Neural progenitor cell (in vitro differentiated cells): ENCODE measurements at regions not wholly inside any gene's neighbourhood (a gene's known extent, or its start where the extent isn't known, plus 50 kb on each side); places are given as distances from the start of the nearest gene placed in this dataset.
"Not testable (repeated sequence)": the region's sequence is repeated elsewhere in the genome, so short reads cannot be mapped to it uniquely, and the experiment has no call there.

Experiments used
- DNase-seq: peaks from one replicate; pipeline ENCODE4 v3.0.0-alpha.2; 2016; ENCODE audit warnings: low spot score
- H2AFZ ChIP-seq: fragments of 200-600 bp; sonication (generic); replicated peaks from 2 replicates; pipeline ENCODE4 v1.6.1; 2016; ENCODE audit warnings: antibody characterized with exemption
- H3F3A ChIP-seq: fragments of 200-600 bp; sonication (generic); 2 replicates; pipeline ENCODE4 v1.6.1; 2016; ENCODE audit warnings: antibody characterized with exemption, low read depth
- H3K27ac ChIP-seq: fragments of 200-600 bp; sonication (generic); 2 replicates; pipeline ENCODE4 v1.5.1; 2016; ENCODE audit warnings: mild to moderate bottlenecking
- H3K27me3 ChIP-seq: fragments of 200-600 bp; sonication (generic); 2 replicates; pipeline ENCODE4 v1.6.1; 2016; ENCODE audit warnings: mild to moderate bottlenecking, moderate library complexity
- H3K36me3 ChIP-seq: fragments of 200-600 bp; sonication (generic); 2 replicates; pipeline ENCODE4 v1.5.1; 2016
- H3K4me1 ChIP-seq: fragments of 200-600 bp; sonication (generic); 2 replicates; pipeline ENCODE4 v1.6.1; 2016; ENCODE audit warnings: mixed run types
- H3K4me2 ChIP-seq: fragments of 200-600 bp; sonication (generic); 2 replicates; pipeline ENCODE4 v1.6.1; 2016
- H3K4me3 ChIP-seq: fragments of 200-600 bp; sonication (generic); 2 replicates; pipeline ENCODE4 v1.5.1; 2016
- H3K79me2 ChIP-seq: fragments of 200-600 bp; sonication (generic); 2 replicates; pipeline ENCODE4 v1.6.1; 2016; ENCODE audit warnings: low read depth
- H3K9ac ChIP-seq: fragments of 200-600 bp; sonication (generic); 2 replicates; pipeline ENCODE4 v1.6.1; 2016
- H3K9me3 ChIP-seq: fragments of 200-600 bp; sonication (generic); 2 replicates; pipeline ENCODE4 v1.5.1; 2016; ENCODE audit warnings: low read depth
- H4K20me1 ChIP-seq: fragments of 200-600 bp; sonication (generic); 2 replicates; pipeline ENCODE4 v1.6.1; 2016; ENCODE audit warnings: low read depth
- H3K27ac Mint-ChIP-seq: 3 replicates; pipeline ENCODE4 v1.8.0; 2021; ENCODE audit warnings: mixed read lengths
- H3K27me3 Mint-ChIP-seq: 2 replicates; pipeline ENCODE4 v1.8.0; 2022; ENCODE audit warnings: low read depth, mild to moderate bottlenecking, inconsistent platforms, moderate library complexity, mixed read lengths; ENCODE audit not compliant: insufficient read depth
- H3K36me3 Mint-ChIP-seq: 3 replicates; pipeline ENCODE4 v1.8.0; 2021; ENCODE audit warnings: mixed read lengths
- H3K4me1 Mint-ChIP-seq: 3 replicates; pipeline ENCODE4 v1.8.0; 2021; ENCODE audit warnings: mixed read lengths
- H3K4me3 Mint-ChIP-seq: 3 replicates; pipeline ENCODE4 v1.8.0; 2021; ENCODE audit warnings: mild to moderate bottlenecking, moderate library complexity, mixed read lengths
- H3K9me3 Mint-ChIP-seq: 3 replicates; pipeline ENCODE4 v1.8.0; 2020; ENCODE audit warnings: mixed read lengths
- EZH2 ChIP-seq: fragments of 200-600 bp; sonication (generic); IDR thresholded peaks from 2 replicates; pipeline ENCODE4 v1.6.1; 2017; ENCODE audit warnings: antibody characterized with exemption, mild to moderate bottlenecking, moderate library complexity
- EZH2phosphoT487 ChIP-seq: fragments of 200-600 bp; sonication (generic); IDR thresholded peaks from 2 replicates; pipeline ENCODE4 v1.6.1; 2017; ENCODE audit warnings: antibody characterized with exemption
- TF ChIP-seq, protein P1 (sequence below): fragments of 200-600 bp; sonication (generic); IDR thresholded peaks from 2 replicates; pipeline ENCODE4 v1.5.1; 2017; ENCODE audit warnings: antibody characterized with exemption, mild to moderate bottlenecking

DNA sequence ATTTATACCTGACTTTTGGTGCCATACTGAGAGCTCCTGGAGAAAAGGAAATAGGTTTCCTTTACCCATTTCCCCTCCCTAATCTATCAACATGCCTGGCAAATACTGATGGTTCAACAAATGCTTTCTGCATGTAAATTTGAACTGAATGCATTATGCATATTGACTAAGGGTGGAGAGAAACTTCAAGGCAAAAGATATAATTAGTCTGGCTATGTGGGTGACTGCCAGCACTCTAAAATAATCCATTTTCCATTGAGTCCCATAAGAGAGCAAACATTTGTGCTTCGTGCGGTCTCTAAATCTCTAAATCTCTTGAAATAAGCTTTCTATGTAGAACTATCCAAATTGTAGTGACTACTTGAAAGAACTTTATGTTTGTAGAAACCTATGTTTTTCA lies 451.3 kb upstream of the LMCD1 start:
- H3K4me2 ChIP-seq, result no peak overlapping the region
- Mint-ChIP-seq H3K27ac (no peak overlapping the region), H3K36me3 (no peaks in the 10 kb centered on the region), H3K4me3 (no peak overlapping the region), H3K9me3 (peaks cover 2% of the 10 kb centered on the region), H3K27me3 (peaks cover 2% of the 10 kb centered on the region), H3K4me1 (no peaks in the 10 kb centered on the region)
- TF ChIP-seq, protein P1, sequence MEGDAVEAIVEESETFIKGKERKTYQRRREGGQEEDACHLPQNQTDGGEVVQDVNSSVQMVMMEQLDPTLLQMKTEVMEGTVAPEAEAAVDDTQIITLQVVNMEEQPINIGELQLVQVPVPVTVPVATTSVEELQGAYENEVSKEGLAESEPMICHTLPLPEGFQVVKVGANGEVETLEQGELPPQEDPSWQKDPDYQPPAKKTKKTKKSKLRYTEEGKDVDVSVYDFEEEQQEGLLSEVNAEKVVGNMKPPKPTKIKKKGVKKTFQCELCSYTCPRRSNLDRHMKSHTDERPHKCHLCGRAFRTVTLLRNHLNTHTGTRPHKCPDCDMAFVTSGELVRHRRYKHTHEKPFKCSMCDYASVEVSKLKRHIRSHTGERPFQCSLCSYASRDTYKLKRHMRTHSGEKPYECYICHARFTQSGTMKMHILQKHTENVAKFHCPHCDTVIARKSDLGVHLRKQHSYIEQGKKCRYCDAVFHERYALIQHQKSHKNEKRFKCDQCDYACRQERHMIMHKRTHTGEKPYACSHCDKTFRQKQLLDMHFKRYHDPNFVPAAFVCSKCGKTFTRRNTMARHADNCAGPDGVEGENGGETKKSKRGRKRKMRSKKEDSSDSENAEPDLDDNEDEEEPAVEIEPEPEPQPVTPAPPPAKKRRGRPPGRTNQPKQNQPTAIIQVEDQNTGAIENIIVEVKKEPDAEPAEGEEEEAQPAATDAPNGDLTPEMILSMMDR, result no peak
- TF ChIP-seq EZH2phosphoT487 (no peak), EZH2 (no peak)
- H3K27ac ChIP-seq, result no peak overlapping the region
- H3F3A ChIP-seq, result no peaks in the 10 kb centered on the region
- no peaks in the 10 kb centered on the region for H3K79me2 ChIP-seq
- no peaks in the 10 kb centered on the region for H3K27me3 ChIP-seq
- H3K9me3 ChIP-seq, result no peaks in the 10 kb centered on the region
- H2AFZ ChIP-seq, result no peak overlapping the region
- no peaks in the 10 kb centered on the region for H3K4me1 ChIP-seq
- DNase-seq, result no peak
- no peak overlapping the region for H3K9ac ChIP-seq
- no peaks in the 10 kb centered on the region for H3K36me3 ChIP-seq
- H3K4me3 ChIP-seq, result no peak overlapping the region
- no peaks in the 10 kb centered on the region for H4K20me1 ChIP-seq

DNA sequence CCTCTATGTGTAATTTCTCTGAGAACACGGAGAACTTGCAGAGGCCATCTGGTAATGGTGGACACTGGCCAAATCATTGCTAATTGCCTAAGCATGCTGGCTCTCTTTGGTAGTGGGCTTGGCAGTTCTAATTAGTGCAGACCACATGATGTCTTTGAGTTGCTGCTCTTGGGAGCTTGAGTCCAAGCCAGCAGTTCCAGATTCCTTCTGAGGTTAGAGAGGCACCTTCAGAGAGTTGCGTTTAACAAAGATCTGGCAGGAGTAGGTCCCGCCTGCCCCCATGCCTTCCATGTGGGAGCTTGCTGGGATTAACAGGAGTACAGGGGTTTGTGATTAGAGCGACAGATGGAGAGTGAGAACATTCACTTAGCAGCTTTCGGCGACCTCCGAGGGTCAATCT lies 449.0 kb upstream of the LMCD1 start:
- H2AFZ ChIP-seq, result no peak overlapping the region
- H3K4me1 ChIP-seq, result no peaks in the 10 kb centered on the region

GRCh38 chr3:8068135-8068534 lies 433.5 kb upstream of the LMCD1 start:
- not testable (repeated sequence) for H3K9me3 ChIP-seq, H3K27me3 Mint-ChIP-seq, H3F3A ChIP-seq, H3K27ac ChIP-seq, H3K4me2 ChIP-seq, H3K36me3 Mint-ChIP-seq, H3K27ac Mint-ChIP-seq, H3K4me3 ChIP-seq, H3K4me1 ChIP-seq, H3K9ac ChIP-seq, H3K79me2 ChIP-seq, H3K4me1 Mint-ChIP-seq, H3K36me3 ChIP-seq, H2AFZ ChIP-seq, H3K9me3 Mint-ChIP-seq, H3K27me3 ChIP-seq, DNase-seq, H3K4me3 Mint-ChIP-seq, H4K20me1 ChIP-seq

More for the DNA sequence above, 449.0 kb upstream of the LMCD1 start:
- H4K20me1 ChIP-seq, result no peaks in the 10 kb centered on the region
- no peak overlapping the region for H3K4me3 Mint-ChIP-seq
- H3K27me3 Mint-ChIP-seq, result peaks cover 2% of the 10 kb centered on the region
- DNase-seq, result no peak
- H3K9me3 ChIP-seq, result no peaks in the 10 kb centered on the region
- no peak overlapping the region for H3K27ac ChIP-seq
- H3K4me2 ChIP-seq, result no peak overlapping the region
- no peaks in the 10 kb centered on the region for H3K79me2 ChIP-seq
- H3K27me3 ChIP-seq, result no peaks in the 10 kb centered on the region
- H3K36me3 ChIP-seq, result no peaks in the 10 kb centered on the region
- H3K27ac Mint-ChIP-seq, result no peak overlapping the region
- TF ChIP-seq, protein P1, result no peak
- no peak for TF ChIP-seq EZH2
- TF ChIP-seq EZH2phosphoT487, result no peak
- H3K36me3 Mint-ChIP-seq, result no peaks in the 10 kb centered on the region
- peaks cover 2% of the 10 kb centered on the region for H3K9me3 Mint-ChIP-seq
- H3K4me1 Mint-ChIP-seq, result no peaks in the 10 kb centered on the region
- no peaks in the 10 kb centered on the region for H3F3A ChIP-seq
- H3K4me3 ChIP-seq, result no peak overlapping the region
- no peak overlapping the region for H3K9ac ChIP-seq

- Mint-ChIP-seq H3K9me3 (no peaks in the 10 kb centered on the region), H3K4me3 (no peak overlapping the region), H3K27ac (no peak overlapping the region), H3K27me3 (no peaks in the 10 kb centered on the region), H3K4me1 (peaks cover 4% of the 10 kb centered on the region), H3K36me3 (no peaks in the 10 kb centered on the region)
- Histone ChIP-seq H3K36me3 (no peaks in the 10 kb centered on the region), H3K4me1 (no peaks in the 10 kb centered on the region), H3K9ac (no peak overlapping the region), H3F3A (peaks cover 7% of the 10 kb centered on the region), H3K27ac (no peak overlapping the region), H3K9me3 (no peaks in the 10 kb centered on the region), H3K4me2 (no peak overlapping the region), H3K4me3 (no peak overlapping the region), H3K27me3 (no peaks in the 10 kb centered on the region), H3K79me2 (no peaks in the 10 kb centered on the region), H2AFZ (no peak overlapping the region), H4K20me1 (no peaks in the 10 kb centered on the region)
- TF ChIP-seq, protein P1, result no peak
- TF ChIP-seq EZH2 (no peak), EZH2phosphoT487 (no peak)
- peak; percentile 3 for DNase-seq
These were observed 432.2 kb upstream of the LMCD1 start for GRCh38 chr3:8069471-8069870.
